ENCODE measurements at regions not wholly inside any gene's neighbourhood (a gene's known extent, or its start where the extent isn't known, plus 50 kb on each side); places are given as distances from the start of the nearest gene placed in this dataset.

DNA sequence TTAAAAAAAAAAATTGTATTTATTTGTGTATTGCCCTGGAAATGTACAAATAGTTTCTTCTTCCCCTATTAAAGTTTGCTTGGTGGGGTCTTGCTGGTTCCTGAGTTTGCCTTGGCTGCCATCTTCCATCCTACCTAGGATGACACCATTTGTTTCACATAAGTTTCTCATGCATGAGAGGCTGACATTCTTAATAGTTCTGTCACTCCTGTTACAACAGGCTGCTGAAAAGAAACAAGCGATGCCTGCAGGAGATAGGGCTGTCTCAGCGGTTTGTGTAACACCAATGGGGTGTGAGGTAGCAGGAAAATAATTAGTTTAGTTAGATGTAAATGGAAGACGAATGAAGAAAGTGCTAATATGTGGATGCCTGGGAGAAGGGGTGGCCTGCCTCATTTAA, 1000.9 kb upstream of the RBFOX1 start:
- in situ Hi-C loops (cut with HindIII; ENCODE audit: low sequenced_read_pairs), result no loop called here
- no peak for DNase-seq (ENCODE audit: low spot score)

DNA sequence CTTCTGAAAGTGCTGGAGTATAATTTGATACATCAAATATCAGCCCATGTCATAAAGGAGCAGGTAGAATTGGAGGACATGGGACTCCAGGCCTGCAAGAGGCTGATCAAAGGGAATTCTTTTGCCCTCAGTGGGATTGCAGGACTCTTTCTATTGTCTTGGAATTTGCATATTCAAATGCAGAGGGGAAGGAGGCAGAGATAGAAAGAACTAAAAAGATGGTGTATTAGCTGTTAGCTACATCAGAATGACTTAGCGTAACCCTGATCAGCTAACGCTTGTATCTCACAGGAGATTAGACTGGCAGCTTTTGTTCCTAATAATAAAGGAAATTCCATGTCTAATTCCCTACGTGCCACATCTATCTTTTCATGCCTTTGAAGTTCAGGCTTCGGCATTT, 1014.7 kb upstream of the RBFOX1 start:
- in situ Hi-C loops (cut with HindIII; ENCODE audit: low sequenced_read_pairs), result no loop called here
- no peak for DNase-seq (ENCODE audit: low spot score)

DNA sequence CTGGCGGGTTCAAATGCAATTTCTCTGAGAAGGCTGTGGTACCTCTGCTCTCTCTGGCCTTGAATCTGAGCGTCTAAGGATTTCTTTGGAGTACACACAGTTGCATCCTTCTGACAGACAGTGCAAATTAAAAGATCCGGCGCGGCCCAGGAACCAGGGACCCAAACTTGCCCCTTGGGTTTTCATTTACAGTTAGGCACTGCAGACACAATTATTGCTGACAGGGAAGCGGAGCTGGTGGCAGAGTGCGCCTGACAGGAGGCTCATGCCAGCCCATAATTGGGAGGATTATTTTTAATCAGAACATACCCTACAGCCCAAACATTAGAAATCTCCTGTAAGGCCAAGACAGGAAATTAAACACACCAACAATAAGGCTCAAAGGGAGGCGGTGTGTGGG, 1023.4 kb upstream of the RBFOX1 start:
- in situ Hi-C loops (cut with HindIII; ENCODE audit: low sequenced_read_pairs), result no loop called here
- DNase-seq (ENCODE audit: low spot score), result no peak

DNA sequence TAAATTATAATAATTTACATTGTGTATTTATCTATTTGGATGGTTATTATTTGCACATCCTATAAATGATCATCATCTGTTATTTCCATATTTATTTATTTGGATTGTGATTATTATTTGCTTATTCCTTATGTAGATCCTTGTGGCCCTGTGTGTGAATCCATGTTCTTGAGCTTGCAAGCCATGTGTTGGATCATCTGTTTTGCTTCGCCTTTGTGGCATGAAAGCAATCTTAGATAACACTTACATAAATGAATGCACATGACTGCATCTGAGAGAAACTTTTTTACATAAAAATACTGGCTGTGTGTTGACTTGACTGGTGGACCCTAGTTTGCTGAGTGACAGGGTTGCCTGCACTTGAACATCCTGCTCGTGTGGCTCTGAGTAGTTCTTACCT, 1024.5 kb upstream of the RBFOX1 start:
- DNase-seq (ENCODE audit: low spot score), result no peak
- in situ Hi-C loops (cut with HindIII; ENCODE audit: low sequenced_read_pairs), result no loop called here

DNA sequence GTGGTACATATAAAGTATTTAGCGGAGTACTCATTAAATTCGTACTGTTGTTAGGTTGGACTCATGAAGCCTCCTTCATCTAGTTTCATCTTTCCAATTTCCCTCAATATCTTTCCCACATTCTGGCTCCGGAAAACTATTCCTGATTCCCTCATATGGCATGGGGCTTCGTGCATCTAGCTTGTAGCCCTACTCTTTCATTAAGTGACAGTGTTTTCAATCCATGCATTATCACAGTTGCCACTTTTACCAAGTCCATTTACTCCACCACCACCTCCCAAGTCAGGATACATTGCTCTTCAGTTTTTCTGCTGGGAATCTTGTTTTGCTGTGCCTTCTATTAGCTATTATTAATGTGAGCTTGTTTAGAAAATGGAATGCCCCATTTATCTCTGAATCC, 1032.1 kb upstream of the RBFOX1 start:
- DNase-seq (ENCODE audit: low spot score), result no peak
- in situ Hi-C loops (cut with HindIII; ENCODE audit: low sequenced_read_pairs), result no loop called here

DNA sequence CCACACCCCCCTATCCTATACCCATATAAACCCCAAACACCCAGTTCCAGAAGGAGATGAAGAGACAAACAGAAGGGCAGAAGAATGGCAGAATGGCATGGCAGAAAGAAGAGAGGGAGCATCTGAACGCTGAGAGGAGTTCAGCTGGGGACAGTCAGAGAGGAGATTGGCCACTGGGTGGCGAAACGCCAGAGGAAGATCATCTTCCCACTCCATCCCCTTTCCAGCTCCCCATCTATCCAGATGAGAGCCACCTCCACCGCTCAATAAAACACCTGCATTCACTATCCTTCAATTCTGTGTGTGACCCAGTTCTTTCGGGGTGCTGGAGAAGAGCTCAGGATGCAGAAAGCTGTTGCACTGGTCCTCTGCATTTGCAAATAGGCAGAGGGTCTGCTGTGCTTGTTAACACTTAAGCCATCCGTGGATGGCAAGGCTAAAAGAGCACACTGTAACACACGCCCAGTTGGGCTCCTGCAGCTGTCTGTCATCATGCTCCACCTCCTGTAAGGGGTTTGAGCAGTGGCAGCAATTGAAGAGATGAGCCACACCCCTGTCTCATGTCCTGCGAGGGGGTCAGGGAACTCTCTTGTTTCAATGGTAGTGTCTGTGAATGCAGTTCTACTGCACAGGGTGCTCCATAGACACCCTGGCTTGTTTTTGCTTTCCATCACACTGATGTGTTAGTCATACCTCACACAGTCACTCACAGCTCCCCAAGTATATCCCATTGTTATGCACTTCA, 1034.8 kb upstream of the RBFOX1 start:
- DNase-seq (ENCODE audit: low spot score), result no peak

DNA sequence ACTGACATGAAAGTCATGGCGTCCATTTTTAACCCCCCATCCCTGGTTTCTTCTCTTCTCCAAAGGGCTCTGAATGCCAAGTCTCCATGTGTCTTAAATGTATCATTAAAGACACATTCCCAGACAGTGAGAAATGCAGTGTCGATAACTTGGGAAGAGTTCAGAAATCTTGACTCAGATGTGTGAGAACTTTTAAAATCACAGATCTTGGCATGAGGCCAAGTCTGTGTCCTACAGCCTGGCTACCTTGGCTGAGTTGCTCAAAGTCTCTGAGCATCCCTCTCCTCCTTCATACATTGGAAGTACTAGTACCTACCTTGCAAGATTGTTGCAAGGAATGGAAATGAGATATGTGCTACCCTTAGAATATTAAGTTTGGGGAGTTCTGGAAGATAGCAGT, 1046.5 kb upstream of the RBFOX1 start:
- no peak for DNase-seq (ENCODE audit: low spot score)
- in situ Hi-C loops (cut with HindIII; ENCODE audit: low sequenced_read_pairs), result no loop called here

More for the DNA sequence above, 1034.8 kb upstream of the RBFOX1 start:
- in situ Hi-C loops (cut with HindIII; ENCODE audit: low sequenced_read_pairs), result no loop called here

DNA sequence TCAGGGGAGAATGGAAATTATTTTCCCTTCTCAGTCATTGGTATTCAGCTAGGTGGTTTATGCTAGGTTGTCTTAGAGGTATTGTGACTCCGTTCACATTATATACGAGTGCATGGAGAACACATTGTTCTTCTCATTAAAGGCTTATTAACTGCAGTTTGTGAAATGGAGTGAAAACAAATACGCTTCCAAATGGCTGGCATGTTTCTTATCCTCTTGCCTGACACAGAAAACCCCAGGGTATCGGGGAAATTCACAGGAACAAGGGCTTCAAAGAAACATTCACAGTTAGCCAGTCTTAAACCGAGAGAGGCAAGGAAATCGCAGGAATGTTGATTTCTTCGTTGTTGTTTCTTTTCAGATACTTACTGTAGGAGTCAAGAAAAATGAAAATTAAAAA, 1047.9 kb upstream of the RBFOX1 start:
- in situ Hi-C loops (cut with HindIII; ENCODE audit: low sequenced_read_pairs), result no loop called here
- DNase-seq (ENCODE audit: low spot score), result peak; percentile 45

DNA sequence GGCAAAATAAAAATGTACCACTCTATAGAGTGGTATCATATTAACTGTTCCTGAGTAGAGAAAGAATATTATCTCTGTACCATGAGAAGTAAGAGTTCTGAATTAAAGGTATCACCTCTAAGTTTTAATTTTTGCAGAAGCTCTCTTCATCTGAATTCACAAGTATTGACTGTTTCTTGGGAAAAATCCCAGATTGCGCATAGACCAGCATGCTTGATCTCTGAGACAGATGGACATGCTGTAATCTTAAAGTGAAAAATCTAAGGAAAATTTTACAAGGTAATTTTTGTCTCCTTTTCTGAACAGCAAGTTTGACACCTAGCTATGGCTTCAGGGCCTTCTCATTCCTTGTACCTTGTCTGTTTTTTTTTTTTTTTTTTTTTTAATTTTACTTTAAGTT, 1050.7 kb upstream of the RBFOX1 start:
- in situ Hi-C loops (cut with HindIII; ENCODE audit: low sequenced_read_pairs), result no loop called here
- DNase-seq (ENCODE audit: low spot score), result no peak

DNA sequence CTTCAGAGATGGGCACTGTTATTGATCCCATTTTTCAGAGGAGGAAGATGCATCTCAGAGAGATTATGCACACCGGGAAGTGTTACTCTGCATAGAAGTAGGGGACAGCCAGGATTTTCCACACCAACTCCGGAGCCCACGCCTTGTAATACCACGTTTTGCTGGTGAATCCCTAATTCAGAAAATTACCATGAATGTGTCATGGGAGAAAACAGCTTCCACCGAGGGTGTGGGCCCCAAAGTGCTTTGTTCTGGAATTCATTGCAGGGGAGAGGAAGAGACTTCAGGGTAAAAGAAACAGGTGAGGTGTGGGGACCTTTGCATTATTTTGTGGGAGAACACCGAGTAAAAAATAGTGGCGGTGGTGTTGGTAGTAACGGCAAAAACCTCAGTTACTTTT, 1051.4 kb upstream of the RBFOX1 start:
- in situ Hi-C loops (cut with HindIII; ENCODE audit: low sequenced_read_pairs), result no loop called here
- no peak for DNase-seq (ENCODE audit: low spot score)

DNA sequence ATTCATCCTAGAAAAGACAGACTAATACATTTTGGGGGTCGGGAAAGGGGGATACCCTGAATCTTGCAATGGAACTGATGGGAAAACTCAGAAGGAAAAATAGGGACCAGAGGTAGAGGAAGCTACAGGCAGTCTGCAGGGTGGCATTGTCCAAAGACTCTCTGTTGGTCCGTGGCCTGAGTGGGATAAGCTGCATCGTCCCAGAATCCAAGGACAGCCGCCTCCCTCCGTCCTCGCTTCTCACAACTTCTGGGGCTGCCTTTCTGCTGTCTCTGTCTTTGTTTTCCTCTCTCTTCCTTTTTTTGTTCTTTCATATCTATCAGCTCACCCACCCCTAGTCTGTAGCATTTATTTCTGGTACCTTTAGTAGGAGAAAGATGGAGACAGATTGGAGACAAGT, 1052.6 kb upstream of the RBFOX1 start:
- in situ Hi-C loops (cut with HindIII; ENCODE audit: low sequenced_read_pairs), result no loop called here
- DNase-seq (ENCODE audit: low spot score), result no peak

DNA sequence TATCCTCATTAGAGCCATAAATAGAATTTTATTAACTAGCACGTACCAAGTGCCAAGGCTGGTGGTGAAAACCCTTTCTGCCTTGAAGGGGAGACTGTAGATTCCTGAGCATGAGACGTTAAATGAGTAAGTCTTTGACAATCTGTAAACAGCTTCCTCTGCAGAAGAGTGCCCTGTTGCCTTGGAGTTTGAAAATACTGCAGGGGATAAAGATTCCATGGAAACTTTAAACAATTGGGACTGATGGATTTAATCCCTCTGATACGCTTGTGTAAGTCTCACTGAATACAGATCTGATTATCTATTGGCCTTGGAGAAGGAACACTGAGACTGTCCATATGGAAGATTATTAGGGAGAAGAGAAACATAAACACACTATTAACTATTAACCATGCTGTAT, 1053.4 kb upstream of the RBFOX1 start:
- DNase-seq (ENCODE audit: low spot score), result no peak

DNA sequence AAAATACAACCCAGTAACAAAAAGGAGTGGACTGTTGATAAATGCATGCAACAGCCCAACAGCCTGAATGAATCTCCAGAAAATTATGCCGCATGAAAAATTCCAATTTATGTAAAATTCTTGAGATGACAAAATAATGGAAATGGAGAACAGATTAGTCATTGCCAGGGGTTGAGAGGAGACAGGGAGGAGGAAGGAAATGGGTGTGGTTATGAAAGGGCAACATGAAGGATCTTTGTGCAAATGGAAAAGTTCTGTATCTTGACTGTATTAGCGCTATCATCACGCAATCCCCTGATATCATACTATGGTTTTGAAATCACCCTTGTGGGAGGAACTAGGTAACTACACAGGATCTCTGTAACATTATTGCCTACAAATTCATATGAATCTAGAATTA, 1058.3 kb upstream of the RBFOX1 start:
- in situ Hi-C loops (cut with HindIII; ENCODE audit: low sequenced_read_pairs), result no loop called here
- no peak for DNase-seq (ENCODE audit: low spot score)

More for the DNA sequence above, 1053.4 kb upstream of the RBFOX1 start:
- in situ Hi-C loops (cut with HindIII; ENCODE audit: low sequenced_read_pairs), result no loop called here

DNA sequence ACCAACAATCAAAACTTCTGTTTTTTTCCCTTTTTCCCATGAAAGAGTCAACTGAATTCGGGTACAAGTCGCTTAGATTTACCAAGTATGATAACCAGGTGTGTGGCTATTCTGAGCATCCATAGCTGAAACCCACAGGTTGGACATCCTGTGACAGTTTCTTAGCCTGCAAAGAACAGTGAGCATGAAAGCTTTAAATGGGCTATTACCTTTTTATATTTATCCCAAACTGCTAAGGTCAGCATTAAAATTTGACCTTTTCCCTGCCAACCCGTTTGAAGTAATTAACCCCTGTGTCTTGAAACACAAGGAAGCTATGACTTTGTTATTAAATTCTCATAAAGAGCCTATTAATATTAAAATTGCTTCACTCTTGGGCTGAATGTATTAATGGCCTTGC, 1065.0 kb upstream of the RBFOX1 start:
- in situ Hi-C loops (cut with HindIII; ENCODE audit: low sequenced_read_pairs), result no loop called here
- DNase-seq (ENCODE audit: low spot score), result no peak

DNA sequence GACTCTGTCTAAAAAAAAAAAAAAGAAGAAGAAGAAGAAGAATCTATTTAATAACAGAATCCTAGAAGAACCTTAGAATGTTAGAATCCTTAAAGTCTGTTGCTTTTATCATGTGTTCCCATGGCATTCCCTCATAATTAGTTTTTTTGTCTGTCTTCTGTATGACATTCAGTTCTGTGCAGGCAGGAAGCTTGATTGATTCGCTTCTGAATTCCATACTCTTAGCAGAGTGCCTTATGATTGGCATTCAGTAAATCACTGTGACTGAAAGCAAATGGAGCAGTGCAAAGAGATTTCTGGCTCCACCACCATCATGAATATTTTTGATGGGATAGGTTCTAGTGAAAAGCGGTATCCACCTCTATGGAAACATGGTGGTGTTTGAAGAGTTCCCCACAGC, 1065.9 kb upstream of the RBFOX1 start:
- no peak for DNase-seq (ENCODE audit: low spot score)
- in situ Hi-C loops (cut with HindIII; ENCODE audit: low sequenced_read_pairs), result no loop called here

DNA sequence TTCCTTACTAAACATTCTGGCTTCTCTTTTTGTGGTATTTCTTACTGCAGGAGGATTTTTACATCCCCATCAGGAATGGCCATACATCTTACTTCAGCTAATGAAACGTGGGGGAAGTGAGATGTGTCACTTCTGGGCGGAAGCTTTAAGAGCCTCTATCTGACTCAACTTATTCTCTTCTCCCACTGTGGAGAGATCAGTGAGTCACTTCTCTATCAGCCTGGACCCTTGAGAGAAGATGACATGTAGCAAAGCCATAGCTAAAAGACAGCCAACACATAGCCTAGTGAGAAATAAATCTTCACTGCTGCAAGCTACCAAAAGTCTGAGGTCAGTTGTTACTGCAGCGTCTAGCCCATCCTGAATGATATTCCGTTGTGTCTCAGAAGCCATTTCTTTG, 1066.7 kb upstream of the RBFOX1 start:
- DNase-seq (ENCODE audit: low spot score), result no peak
- in situ Hi-C loops (cut with HindIII; ENCODE audit: low sequenced_read_pairs), result no loop called here

DNA sequence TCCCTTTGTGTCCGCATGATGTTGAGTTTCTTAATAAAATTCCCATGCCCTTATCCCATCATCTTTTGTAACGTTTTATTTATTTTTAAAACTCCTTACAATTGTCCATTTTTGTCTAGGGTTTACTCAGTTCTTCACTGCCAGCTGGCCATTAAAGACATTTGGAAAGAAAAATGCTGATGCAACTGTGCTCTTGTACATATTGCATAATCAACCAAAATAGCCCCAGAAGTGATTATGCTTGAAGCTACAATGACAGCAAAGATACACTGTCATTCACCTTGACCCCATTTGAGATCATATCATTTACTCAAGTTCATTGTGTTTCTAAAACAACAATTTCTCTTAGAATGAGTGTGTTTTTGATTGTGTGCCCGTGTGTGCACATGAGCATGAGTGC, 1074.6 kb upstream of the RBFOX1 start:
- in situ Hi-C loops (cut with HindIII; ENCODE audit: low sequenced_read_pairs), result no loop called here
- peak; percentile 71 for DNase-seq (ENCODE audit: low spot score)

DNA sequence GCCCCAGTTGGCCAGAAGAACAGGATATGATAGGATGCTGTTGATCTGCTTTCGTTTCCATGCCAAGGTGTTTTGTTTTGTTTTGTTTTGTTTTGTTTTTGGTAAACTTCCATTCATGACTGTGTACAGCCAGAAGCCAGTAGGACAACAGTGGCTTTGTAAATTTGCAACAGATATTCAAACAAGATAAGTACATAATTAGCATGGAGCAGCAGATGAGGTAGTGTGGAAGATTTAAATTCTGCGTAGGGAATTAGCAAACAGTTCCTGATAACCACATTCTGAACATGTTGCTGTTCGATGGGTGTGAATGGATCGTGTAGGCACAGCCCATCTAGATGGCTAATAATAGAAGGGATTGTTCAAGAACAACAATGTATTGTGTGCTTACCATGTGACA, 1080.1 kb upstream of the RBFOX1 start:
- no peak for DNase-seq (ENCODE audit: low spot score)
- in situ Hi-C loops (cut with HindIII; ENCODE audit: low sequenced_read_pairs), result no loop called here

DNA sequence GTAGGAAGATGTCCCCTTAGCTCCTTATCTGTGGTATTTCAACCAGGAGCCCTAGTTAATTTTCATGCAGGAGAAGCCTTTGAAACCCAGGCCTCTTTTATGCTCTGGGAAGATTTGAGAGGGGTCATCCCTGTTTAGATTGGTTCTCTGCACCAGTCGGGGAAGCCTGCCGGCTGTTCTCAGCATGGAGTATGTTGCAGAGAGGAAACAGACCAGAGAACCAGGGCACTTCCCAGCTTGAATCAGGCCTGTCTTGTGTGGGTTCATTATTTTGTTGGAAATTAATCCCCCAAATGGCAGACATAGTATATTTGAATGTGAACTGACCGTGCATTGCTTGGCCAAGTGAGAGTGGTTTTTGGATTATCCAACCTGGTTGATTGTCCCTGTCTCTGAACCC, 1082.1 kb upstream of the RBFOX1 start:
- in situ Hi-C loops (cut with HindIII; ENCODE audit: low sequenced_read_pairs), result no loop called here
- peak; percentile 97 for DNase-seq (ENCODE audit: low spot score)

DNA sequence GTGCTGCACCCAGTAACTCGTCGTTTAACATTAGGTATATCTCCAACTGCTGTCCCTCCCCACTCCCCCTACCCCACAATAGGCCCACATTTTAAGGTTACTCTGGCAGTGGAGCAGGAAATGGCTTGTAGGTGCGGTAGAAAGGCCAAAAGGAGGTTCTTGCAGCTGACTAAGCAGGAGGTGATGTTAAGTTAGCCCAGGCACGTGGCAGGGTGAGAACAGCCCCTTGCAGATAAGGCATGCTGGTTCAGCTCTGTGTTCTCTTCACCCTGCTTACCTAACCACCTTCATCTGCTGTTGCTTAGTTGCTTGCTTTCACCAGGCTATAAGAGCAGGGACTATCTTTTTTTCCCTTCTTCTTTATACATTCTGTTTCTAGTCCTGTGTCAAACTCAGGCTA, 1082.8 kb upstream of the RBFOX1 start:
- in situ Hi-C loops (cut with HindIII; ENCODE audit: low sequenced_read_pairs), result no loop called here
- peak; percentile 41 for DNase-seq (ENCODE audit: low spot score)

DNA sequence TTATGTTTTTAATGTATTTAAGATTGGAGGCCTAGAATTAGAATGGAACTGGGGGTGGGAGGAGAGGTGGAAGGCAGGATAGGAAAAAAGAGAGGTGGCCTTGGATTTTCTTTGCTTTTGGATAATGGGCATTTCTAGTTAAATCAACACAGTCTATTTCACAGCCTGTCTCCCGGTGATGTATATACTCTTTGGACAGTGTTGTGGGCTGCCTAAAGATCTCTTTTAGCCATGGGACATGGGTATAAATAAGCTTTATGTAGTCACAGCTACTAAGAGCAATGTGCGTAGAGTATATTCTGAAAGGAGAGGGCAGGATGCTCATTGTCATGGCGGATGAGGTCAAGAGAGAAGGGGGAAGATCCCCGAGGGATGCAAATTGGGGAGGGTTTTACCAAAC, 1084.4 kb upstream of the RBFOX1 start:
- no peak for DNase-seq (ENCODE audit: low spot score)

DNA sequence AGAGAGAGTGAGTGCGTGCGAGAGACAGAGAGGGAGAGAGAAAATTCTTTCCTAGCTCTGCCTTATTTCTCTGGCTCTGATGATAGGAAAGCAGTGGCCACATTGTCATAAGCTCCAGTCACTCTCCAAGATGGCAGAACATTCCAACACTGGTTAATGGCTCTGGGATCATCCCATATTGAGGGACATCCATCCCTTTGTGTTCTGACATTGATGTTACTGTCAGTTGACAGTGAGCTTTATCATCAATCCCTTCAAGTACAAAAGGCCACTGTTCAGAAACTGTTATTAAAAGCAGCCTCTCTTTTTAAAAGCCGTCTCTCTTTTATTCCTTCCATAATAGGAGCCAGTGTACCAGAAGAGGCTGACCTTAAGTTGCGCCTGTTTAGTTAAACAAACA, 1084.9 kb upstream of the RBFOX1 start:
- DNase-seq (ENCODE audit: low spot score), result no peak
- in situ Hi-C loops (cut with HindIII; ENCODE audit: low sequenced_read_pairs), result no loop called here

More for the DNA sequence above, 1084.4 kb upstream of the RBFOX1 start:
- in situ Hi-C loops (cut with HindIII; ENCODE audit: low sequenced_read_pairs), result no loop called here

Measured in G401 (cell line).